HCT116 (cell line): ENCODE measurements at regions not wholly inside any gene's neighbourhood (a gene's known extent, or its start where the extent isn't known, plus 50 kb on each side); places are given as distances from the start of the nearest gene placed in this dataset.

Experiments
- ATAC-seq: fragments of 200-7000 bp; cut with Tn5 transposase; 2 replicates; pipeline ENCODE4 v1.9.1; 2020; ENCODE audit warnings: mild to moderate bottlenecking, moderate library complexity
- BruUV-seq: library from RNA; stranded (reverse); fragments of 400-500 nt; replicated peaks from 2 replicates; lab custom pipeline; 2021; lab: Mats Ljungman, UMichigan
- CTCF ChIA-PET: fragments of 300-600 bp; sonication (Branson Sonifier 250); formaldehyde crosslinking; loops from one replicate; lab custom pipeline; 2021; ENCODE audit warnings: antibody characterized with exemption; lab: Charles Lee
- POLR2A ChIA-PET: fragments of 300-600, 350-600 bp; sonication (Branson Sonifier 250); formaldehyde crosslinking; loops from one replicate; lab custom pipeline; 2021; ENCODE audit warnings: antibody characterized with exemption; lab: Charles Lee
- RAD21 ChIA-PET, 2 experiments: fragments of 300-600 bp; sonication (Branson Sonifier 250); formaldehyde crosslinking; loops; one replicate each; lab custom pipeline; 2023; ENCODE audit warnings: low total read pairs in 2 of 2; ENCODE audit not compliant: uncharacterized antibody in 2 of 2, unreplicated experiment in 2 of 2, low non-redundant PET in 1 of 2; lab: Charles Lee
- DNase-seq: peaks from one replicate; pipeline ENCODE4 v3.0.0-alpha.2; 2010; ENCODE audit warnings: low read depth, low spot score
- H2AFZ ChIP-seq: fragments of 200-600 bp; shearing (Covaris generic), sonication (generic); 2 replicates; pipeline ENCODE4 v1.6.1; 2017; ENCODE audit warnings: low read depth, mixed run types, mixed read lengths, antibody characterized with exemption, low read length; ENCODE audit not compliant: poor library complexity, severe bottlenecking
- H3K27ac ChIP-seq: 2 replicates; pipeline ENCODE4 v1.5.1; 2012; ENCODE audit warnings: low read depth, low read length
- H3K27me3 ChIP-seq: fragments of 200-600 bp; sonication (generic); 2 replicates; pipeline ENCODE4 v1.6.1; 2016; ENCODE audit warnings: mixed run types, low read length, mixed read lengths; ENCODE audit not compliant: insufficient read depth
- H3K36me3 ChIP-seq, 2 experiments: fragments of 200-500 bp in 1 of 2; fragments of 200-600 bp in 1 of 2; sonication (Bioruptor generic) in 1 of 2; sonication (generic) in 1 of 2; 2 replicates each; pipeline versions ENCODE4 v1.5.1 to v1.6.1; 2014 to 2016; ENCODE audit warnings: low read length in 2 of 2, inconsistent platforms in 1 of 2, mixed read lengths in 1 of 2, mixed run types in 1 of 2; ENCODE audit not compliant: insufficient read depth in 2 of 2, control insufficient read depth in 1 of 2
- H3K4me1 ChIP-seq, 2 experiments: fragments of 200-600 bp in 1 of 2; sonication (generic) in 1 of 2; 2 replicates each; pipeline versions ENCODE4 v1.5.1 to v1.6.1; 2012 to 2017; ENCODE audit warnings: low read length in 2 of 2, inconsistent platforms in 1 of 2, mild to moderate bottlenecking in 1 of 2, mixed read lengths in 1 of 2, mixed run types in 1 of 2, moderate library complexity in 1 of 2; ENCODE audit not compliant: insufficient read depth in 2 of 2, control insufficient read depth in 1 of 2
- H3K4me2 ChIP-seq: fragments of 200-600 bp; sonication (generic); 2 replicates; pipeline ENCODE4 v1.6.1; 2017; ENCODE audit warnings: mixed run types, low read length, mixed read lengths
- H3K4me3 ChIP-seq, 2 experiments: fragments of 200-600 bp in 1 of 2; sonication (generic) in 1 of 2; replicated peaks in 1 of 2; 2 replicates each; pipeline ENCODE4 v1.5.1; 2011 to 2016; ENCODE audit warnings: low read length in 2 of 2, control low read depth in 1 of 2, low read depth in 1 of 2, mild to moderate bottlenecking in 1 of 2, mixed read lengths in 1 of 2, mixed run types in 1 of 2
- H3K79me2 ChIP-seq: fragments of 200-600 bp; sonication (generic); 2 replicates; pipeline ENCODE4 v1.6.1; 2017; ENCODE audit warnings: mild to moderate bottlenecking, mixed run types, low read length, moderate library complexity, mixed read lengths; ENCODE audit not compliant: insufficient read depth
- H3K9ac ChIP-seq: fragments of 200-600 bp; sonication (generic); 2 replicates; pipeline ENCODE4 v1.6.1; 2016; ENCODE audit warnings: low read length, mixed read lengths
- H3K9me2 ChIP-seq: fragments of 200-600 bp; sonication (generic), shearing (Covaris generic); 2 replicates; pipeline ENCODE4 v1.6.1; 2017; ENCODE audit warnings: mixed run types, mild to moderate bottlenecking, moderate library complexity; ENCODE audit not compliant: insufficient read depth
- H3K9me3 ChIP-seq, 2 experiments: fragments of 200-500 bp in 1 of 2; fragments of 200-600 bp in 1 of 2; sonication (Bioruptor generic) in 1 of 2; sonication (generic) in 1 of 2; 2 replicates each; pipeline ENCODE4 v1.6.1; 2014 to 2017; ENCODE audit warnings: low read length in 2 of 2, mixed read lengths in 2 of 2, inconsistent platforms in 1 of 2, low read depth in 1 of 2, mild to moderate bottlenecking in 1 of 2, mixed run types in 1 of 2, moderate library complexity in 1 of 2; ENCODE audit not compliant: control insufficient read depth in 1 of 2, insufficient read depth in 1 of 2
- H4K20me1 ChIP-seq: fragments of 200-600 bp; sonication (generic), shearing (Covaris generic); 2 replicates; pipeline ENCODE4 v1.6.1; 2017; ENCODE audit warnings: mixed run types, mild to moderate bottlenecking, moderate library complexity; ENCODE audit not compliant: insufficient read depth
- CBX3 ChIP-seq: IDR thresholded peaks from 2 replicates; pipeline ENCODE4 v1.6.1; 2012; ENCODE audit warnings: low read depth
- EGR1 ChIP-seq: IDR thresholded peaks from 2 replicates; pipeline ENCODE4 v1.6.1; 2012; ENCODE audit warnings: low read depth
- ELF1 ChIP-seq: IDR thresholded peaks from 2 replicates; pipeline ENCODE4 v1.6.1; 2012; ENCODE audit warnings: low read depth, borderline replicate concordance
- EZH2 ChIP-seq: fragments of 200-600 bp; sonication (generic); IDR thresholded peaks from 2 replicates; pipeline ENCODE4 v1.6.1; 2017; ENCODE audit warnings: antibody characterized with exemption, mixed run types
- EZH2phosphoT487 ChIP-seq: fragments of 200-600 bp; IDR thresholded peaks from 2 replicates; pipeline ENCODE4 v1.6.1; 2018; ENCODE audit warnings: antibody characterized with exemption, borderline replicate concordance
- FOSL1 ChIP-seq: IDR thresholded peaks from 2 replicates; pipeline ENCODE4 v1.6.1; 2012; ENCODE audit warnings: low read depth
- JUND ChIP-seq: IDR thresholded peaks from 2 replicates; pipeline ENCODE4 v1.6.1; 2012
- POLR2A ChIP-seq: IDR thresholded peaks from 2 replicates; pipeline ENCODE4 v1.7.0; 2011; ENCODE audit warnings: borderline replicate concordance; ENCODE audit not compliant: insufficient read depth, insufficient read length; ENCODE audit errors: extremely low read depth
- POLR2AphosphoS5 ChIP-seq: IDR thresholded peaks from 2 replicates; pipeline ENCODE4 v1.6.1; 2011; ENCODE audit warnings: mild to moderate bottlenecking, low read depth, low read length, moderate library complexity
- RAD21 ChIP-seq: IDR thresholded peaks from 2 replicates; pipeline ENCODE4 v1.6.1; 2012; ENCODE audit warnings: low read depth, mild to moderate bottlenecking
- SIN3A ChIP-seq: IDR thresholded peaks from 2 replicates; pipeline ENCODE4 v1.6.1; 2012; ENCODE audit warnings: low read depth
- SP1 ChIP-seq: IDR thresholded peaks from 2 replicates; pipeline ENCODE4 v1.6.1; 2012; ENCODE audit warnings: low read depth
- SRF ChIP-seq: IDR thresholded peaks from 2 replicates; pipeline ENCODE4 v1.6.1; 2012; ENCODE audit warnings: low read depth
- TCF7L2 ChIP-seq: IDR thresholded peaks from 2 replicates; pipeline ENCODE4 v1.7.0; 2011; ENCODE audit warnings: borderline replicate concordance, inconsistent platforms; ENCODE audit not compliant: insufficient read depth, insufficient read length; ENCODE audit errors: extremely low read depth
- YY1 ChIP-seq: IDR thresholded peaks from 2 replicates; pipeline ENCODE4 v1.6.1; 2011; ENCODE audit warnings: low read length, low read depth, moderate library complexity, mild to moderate bottlenecking; ENCODE audit not compliant: insufficient replicate concordance; ENCODE audit errors: extremely low read depth
- ZFX ChIP-seq: fragments of 450-650 bp; IDR thresholded peaks from 2 replicates; pipeline ENCODE4 v1.6.1; 2017
- ZNF274 ChIP-seq: fragments of 200-500 bp; sonication (Bioruptor generic); IDR thresholded peaks from 2 replicates; pipeline ENCODE4 v1.6.1; 2014; ENCODE audit warnings: mild to moderate bottlenecking, low read depth, low read length, inconsistent platforms
- intact Hi-C: fragments of 100-400 bp; cut with micrococcal nuclease; formaldehyde crosslinking; loops from 2 replicates; pipeline ENCODE4 v1.10.0; 2022
- TF ChIP-seq, protein P1 (sequence below): IDR thresholded peaks from 2 replicates; pipeline ENCODE4 v1.6.1; 2012
- TF ChIP-seq, protein P2 (sequence below): IDR thresholded peaks from 2 replicates; pipeline ENCODE4 v1.6.1; 2011; ENCODE audit warnings: mild to moderate bottlenecking, low read length, moderate library complexity; ENCODE audit not compliant: insufficient replicate concordance; ENCODE audit errors: extremely low read depth

GRCh38 chr5:61949679-61950435 is 356.1 kb upstream of the KIF2A start:
- H2AFZ ChIP-seq = no peak overlapping the region
- H3K4me2 ChIP-seq = no peak overlapping the region
- RAD21 ChIA-PET = no interaction called here
- no peaks in the 10 kb centered on the region for H4K20me1 ChIP-seq
- no peak overlapping the region for H3K9ac ChIP-seq
- intact Hi-C loops = no loop called here
- ATAC-seq (no peak), DNase-seq (no peak)
- H3K4me3 ChIP-seq = no peak overlapping the region
- H3K9me3 ChIP-seq = no peaks in the 10 kb centered on the region
- no peaks in the 10 kb centered on the region for H3K4me1 ChIP-seq
- POLR2A ChIA-PET = no interaction called here
- no peaks in the 10 kb centered on the region for H3K36me3 ChIP-seq
- CTCF ChIA-PET = no interaction called here
- TF ChIP-seq EZH2phosphoT487 (no peak), TCF7L2 (no peak)
- no TSS peak for BruUV-seq
- H3K27ac ChIP-seq = no peak overlapping the region
- peaks cover 29% of the 10 kb centered on the region for H3K27me3 ChIP-seq
- H3K9me2 ChIP-seq = no peaks in the 10 kb centered on the region
- H3K79me2 ChIP-seq = no peaks in the 10 kb centered on the region

GRCh38 chr5:61951295-61951694 is 354.7 kb upstream of the KIF2A start:
- ChIA-PET POLR2A (no interaction called here), CTCF (no interaction called here), RAD21 (no interaction called here)
- no TSS peak for BruUV-seq
- Histone ChIP-seq H3K36me3 (no peaks in the 10 kb centered on the region), H3K9me2 (no peaks in the 10 kb centered on the region), H3K27me3 (peaks cover 18% of the 10 kb centered on the region; the same call in 1 of the 2 replicates), H2AFZ (no peak overlapping the region), H3K9me3 (no peaks in the 10 kb centered on the region), H3K9ac (no peak overlapping the region), H3K4me3 (no peak overlapping the region), H3K79me2 (no peaks in the 10 kb centered on the region), H3K4me2 (no peak overlapping the region), H4K20me1 (no peaks in the 10 kb centered on the region), H3K27ac (no peak overlapping the region), H3K4me1 (no peaks in the 10 kb centered on the region)
- TF ChIP-seq, protein P1, sequence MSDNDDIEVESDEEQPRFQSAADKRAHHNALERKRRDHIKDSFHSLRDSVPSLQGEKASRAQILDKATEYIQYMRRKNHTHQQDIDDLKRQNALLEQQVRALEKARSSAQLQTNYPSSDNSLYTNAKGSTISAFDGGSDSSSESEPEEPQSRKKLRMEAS = no peak
- TF ChIP-seq RAD21 (no peak), POLR2AphosphoS5 (no peak), FOSL1 (no peak), ZNF274 (no peak), POLR2A (no peak), JUND (no peak), ZFX (no peak), SP1 (no peak), EZH2phosphoT487 (no peak), YY1 (no peak), EZH2 (no peak), CBX3 (no peak), EGR1 (no peak), SRF (no peak), TCF7L2 (no peak), ELF1 (no peak), SIN3A (no peak)
- TF ChIP-seq, protein P2, sequence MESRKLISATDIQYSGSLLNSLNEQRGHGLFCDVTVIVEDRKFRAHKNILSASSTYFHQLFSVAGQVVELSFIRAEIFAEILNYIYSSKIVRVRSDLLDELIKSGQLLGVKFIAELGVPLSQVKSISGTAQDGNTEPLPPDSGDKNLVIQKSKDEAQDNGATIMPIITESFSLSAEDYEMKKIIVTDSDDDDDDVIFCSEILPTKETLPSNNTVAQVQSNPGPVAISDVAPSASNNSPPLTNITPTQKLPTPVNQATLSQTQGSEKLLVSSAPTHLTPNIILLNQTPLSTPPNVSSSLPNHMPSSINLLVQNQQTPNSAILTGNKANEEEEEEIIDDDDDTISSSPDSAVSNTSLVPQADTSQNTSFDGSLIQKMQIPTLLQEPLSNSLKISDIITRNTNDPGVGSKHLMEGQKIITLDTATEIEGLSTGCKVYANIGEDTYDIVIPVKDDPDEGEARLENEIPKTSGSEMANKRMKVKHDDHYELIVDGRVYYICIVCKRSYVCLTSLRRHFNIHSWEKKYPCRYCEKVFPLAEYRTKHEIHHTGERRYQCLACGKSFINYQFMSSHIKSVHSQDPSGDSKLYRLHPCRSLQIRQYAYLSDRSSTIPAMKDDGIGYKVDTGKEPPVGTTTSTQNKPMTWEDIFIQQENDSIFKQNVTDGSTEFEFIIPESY = no peak
- intact Hi-C loops = no loop called here
- no peak for ATAC-seq
- DNase-seq = no peak
